ENCODE measurements at regions not wholly inside any gene's neighbourhood (a gene's known extent, or its start where the extent isn't known, plus 50 kb on each side); places are given as distances from the start of the nearest gene placed in this dataset.

DNA sequence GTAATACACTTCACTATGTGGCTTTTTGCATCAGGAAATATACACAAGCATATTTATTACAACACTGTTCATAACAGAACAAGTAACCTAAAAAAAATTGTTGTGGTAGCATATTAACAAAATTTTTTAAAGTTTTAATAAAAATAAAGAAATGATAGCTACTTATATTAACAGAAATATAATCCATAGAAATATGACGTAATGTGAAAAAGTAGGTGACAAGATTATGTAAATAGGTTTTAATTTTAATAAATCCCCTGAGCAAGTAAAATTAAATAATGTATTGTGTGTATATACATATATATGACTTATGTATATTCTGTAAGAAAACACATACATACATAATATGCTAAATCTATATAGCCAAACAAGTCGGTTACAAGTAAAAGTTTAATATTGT lies 359.9 kb downstream of the SEC16B start:
- TF ChIP-seq, protein P1, sequence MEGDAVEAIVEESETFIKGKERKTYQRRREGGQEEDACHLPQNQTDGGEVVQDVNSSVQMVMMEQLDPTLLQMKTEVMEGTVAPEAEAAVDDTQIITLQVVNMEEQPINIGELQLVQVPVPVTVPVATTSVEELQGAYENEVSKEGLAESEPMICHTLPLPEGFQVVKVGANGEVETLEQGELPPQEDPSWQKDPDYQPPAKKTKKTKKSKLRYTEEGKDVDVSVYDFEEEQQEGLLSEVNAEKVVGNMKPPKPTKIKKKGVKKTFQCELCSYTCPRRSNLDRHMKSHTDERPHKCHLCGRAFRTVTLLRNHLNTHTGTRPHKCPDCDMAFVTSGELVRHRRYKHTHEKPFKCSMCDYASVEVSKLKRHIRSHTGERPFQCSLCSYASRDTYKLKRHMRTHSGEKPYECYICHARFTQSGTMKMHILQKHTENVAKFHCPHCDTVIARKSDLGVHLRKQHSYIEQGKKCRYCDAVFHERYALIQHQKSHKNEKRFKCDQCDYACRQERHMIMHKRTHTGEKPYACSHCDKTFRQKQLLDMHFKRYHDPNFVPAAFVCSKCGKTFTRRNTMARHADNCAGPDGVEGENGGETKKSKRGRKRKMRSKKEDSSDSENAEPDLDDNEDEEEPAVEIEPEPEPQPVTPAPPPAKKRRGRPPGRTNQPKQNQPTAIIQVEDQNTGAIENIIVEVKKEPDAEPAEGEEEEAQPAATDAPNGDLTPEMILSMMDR (conservative IDR thresholded peaks at IDR 0.05 in 1 of 2, IDR thresholded peaks at IDR 0.05 in 1 of 2; ENCODE audit: low read depth in 1 of 2, low read length in 2 of 2): no peak
- TF ChIP-seq EZH2 (IDR thresholded peaks at IDR 0.05; ENCODE audit: low read length, missing control alignments): no peak
